GM23248 (cell line): ENCODE measurements at regions not wholly inside any gene's neighbourhood (a gene's known extent, or its start where the extent isn't known, plus 50 kb on each side); places are given as distances from the start of the nearest gene placed in this dataset.

Source experiments
- EZH2 ChIP-seq: fragments of 200-600 bp; sonication (generic); IDR thresholded peaks from 2 replicates; pipeline ENCODE4 v1.6.1; 2018; ENCODE audit warnings: antibody characterized with exemption, mild to moderate bottlenecking; ENCODE audit not compliant: insufficient read depth, poor library complexity, severe bottlenecking
- EZH2phosphoT487 ChIP-seq: fragments of 200-600 bp; sonication (generic); IDR thresholded peaks from 2 replicates; pipeline ENCODE4 v1.6.1; 2018; ENCODE audit warnings: antibody characterized with exemption, moderate library complexity, mild to moderate bottlenecking, low read depth; ENCODE audit not compliant: insufficient read depth

DNA sequence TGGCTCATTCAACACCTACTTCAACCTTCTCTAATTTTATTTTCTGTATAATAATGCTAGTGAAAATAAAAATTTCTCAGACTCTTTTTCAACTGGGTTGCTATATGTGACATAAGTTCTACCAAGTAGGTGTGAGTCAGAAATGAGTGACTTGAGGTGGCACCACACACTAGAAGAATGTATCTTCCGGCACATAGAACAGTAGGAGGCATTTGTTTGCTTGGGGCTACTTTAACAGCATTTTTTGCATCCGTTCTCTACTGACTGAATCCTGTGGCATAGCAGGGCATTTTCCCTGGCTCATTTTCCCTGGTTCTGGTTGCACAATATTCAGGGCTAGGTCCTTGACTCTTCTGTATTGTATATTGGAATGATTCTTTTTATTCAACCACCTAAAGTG lies 194.0 kb upstream of the SLC16A7 start:
- no peak for TF ChIP-seq EZH2phosphoT487
- no peak for TF ChIP-seq EZH2
